ENCODE measurements at regions not wholly inside any gene's neighbourhood (a gene's known extent, or its start where the extent isn't known, plus 50 kb on each side); places are given as distances from the start of the nearest gene placed in this dataset.
A peak's percentile ranks its signal among the peaks of the same experiment; 100 is the strongest.

DNA sequence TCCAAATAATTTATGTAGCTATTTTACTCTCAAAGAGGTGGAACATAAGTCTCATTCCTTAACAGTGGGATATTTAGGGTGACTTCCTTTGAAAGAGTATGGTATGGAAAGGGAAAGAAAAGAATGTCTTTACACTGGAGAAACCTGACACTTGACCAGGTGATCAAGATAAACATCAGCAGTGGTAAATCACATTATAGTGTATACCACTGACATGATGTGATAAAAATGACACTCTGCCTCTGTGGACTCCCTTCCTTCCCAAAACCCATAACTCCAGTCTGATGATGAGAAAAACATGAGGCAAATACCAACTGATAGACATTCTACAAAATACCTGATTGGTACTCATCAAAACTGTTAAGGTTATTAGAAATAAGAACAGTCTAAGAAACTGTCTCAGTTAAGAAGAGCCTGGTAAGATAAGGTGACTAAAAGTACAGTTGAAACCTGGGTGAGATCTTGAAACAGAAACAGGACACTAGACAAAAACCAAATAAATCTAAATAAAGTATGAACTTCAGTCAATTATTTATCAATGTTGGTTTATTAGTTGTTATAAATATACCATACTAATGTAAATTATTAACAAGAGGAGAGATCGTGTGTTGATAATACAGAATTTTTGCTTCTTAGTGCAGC, 144.2 kb upstream of the PCDH18 start:
- DNase-seq (ENCODE audit: low read depth): no peak

DNA sequence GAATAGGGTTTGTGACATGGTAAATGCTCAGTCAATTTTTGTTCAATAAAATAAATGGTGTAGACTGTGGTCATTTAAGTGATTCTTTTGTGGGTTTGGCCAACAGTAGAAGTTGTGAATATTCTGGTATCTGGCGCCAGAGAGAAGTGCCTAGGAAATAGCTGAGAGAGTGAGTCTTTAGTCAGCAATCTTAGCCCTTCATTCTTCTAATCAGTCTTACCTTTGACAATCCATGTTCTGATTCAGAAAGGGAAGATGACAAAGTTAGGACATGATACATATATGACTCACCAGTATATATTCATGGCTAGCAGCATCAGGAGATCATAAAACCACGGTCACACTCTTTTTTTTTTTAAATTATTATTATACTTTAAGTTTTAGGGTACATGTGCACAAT, 141.8 kb upstream of the PCDH18 start:
- DNase-seq (ENCODE audit: low read depth): no peak

DNA sequence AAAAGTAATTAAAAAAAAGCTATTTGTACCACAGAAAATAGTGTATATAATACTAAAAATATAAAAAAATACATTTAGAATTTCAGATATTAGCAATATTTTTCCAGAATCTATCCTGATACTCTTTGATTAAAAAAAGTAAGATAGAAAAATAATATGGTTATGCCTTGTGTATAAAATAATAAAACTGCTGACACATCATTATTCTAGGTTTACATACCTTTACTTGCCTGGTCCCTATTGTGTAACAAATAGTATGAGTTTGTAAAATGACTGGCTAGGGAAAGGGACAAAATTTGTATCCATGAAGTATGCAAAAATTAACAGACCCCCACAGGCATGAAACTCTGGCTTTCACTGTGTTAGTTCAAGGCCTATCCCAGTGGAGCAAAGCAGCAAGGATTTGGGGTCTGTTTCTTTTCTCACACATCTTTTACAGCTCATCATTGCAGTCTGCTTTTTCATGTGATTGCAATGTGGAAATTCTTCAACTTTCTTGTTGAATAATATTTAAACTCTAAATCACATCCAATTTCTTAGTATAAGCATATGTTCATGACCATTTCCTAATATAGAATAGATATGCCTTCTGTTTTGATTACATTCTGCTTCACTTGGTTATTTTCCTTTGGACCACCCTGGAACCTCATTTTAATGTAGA, 136.7 kb upstream of the PCDH18 start:
- no peak for DNase-seq (ENCODE audit: low read depth)

DNA sequence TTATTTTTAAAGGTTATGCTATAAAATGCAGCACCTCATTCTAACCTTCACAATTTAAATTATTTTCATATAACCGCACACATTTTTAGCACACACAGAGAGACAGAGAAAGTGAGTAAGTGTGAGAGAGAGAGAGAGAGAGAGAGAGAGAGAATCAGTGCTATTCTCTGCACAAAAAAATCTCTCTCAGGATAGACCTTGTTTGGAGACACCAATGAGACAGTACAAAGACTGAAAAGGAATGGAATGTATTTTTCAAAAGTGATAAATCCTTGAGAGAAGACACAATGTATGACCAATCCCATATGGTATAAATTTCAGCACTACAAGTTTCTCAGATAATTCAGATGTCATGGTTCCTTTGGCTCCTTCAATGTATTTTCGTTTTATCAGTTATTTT, 132.1 kb upstream of the PCDH18 start:
- DNase-seq (ENCODE audit: low read depth): no peak

DNA sequence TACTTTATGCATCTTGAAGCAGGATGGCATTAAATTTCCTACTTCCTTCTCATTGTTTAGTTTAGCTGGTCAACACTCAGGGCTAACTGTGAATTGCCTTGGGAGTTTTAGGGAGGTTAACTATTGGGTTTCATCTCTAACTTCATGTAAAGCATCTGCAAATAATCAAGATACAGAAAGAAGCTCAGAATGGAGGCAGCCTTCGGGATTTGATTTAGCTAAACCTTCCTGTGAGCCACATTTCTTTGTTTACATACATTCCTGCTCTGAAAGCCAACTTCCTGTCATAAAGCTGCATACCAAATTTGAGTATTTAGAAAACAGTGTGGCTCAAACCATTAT, 131.7 kb upstream of the PCDH18 start:
- peak; percentile 99 for DNase-seq (ENCODE audit: low read depth)

DNA sequence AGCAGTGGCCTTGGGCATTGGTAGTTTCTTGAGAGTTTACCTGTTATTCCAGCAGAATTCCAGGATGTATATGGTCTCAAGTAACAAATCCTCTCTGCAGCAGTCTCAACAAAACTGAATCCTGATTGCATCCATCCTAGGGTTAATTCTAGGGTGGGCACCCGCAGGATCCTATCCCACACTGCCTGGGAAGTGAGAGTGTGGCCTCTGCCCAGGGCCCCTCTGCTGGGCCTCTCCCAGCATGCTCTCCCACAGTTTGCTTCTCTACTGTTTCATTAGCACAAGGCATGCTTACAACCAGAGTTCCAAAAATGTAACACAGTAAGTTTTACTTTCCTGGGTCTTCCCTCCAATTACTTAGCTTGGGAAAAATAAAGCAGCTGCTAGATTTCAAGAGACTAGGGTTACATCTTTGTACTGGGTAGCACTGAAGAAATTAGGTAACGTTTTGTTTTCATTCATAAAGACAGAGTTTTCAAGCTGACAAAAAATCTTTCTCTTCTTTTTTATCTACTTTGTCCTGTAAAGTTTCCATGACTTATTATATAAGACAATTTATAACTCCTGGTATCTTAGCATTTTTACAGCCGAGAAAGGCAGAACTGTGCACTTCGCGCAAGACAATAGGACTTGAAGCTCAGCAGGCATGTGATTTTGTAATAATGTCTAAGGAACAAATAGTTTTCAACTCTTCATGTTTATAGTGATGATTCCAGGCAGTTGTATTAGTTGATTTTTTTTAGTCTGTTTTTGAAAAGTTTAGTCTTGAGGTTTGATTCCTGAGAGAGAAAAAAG, 131.2 kb upstream of the PCDH18 start:
- no peak for DNase-seq (ENCODE audit: low read depth)

DNA sequence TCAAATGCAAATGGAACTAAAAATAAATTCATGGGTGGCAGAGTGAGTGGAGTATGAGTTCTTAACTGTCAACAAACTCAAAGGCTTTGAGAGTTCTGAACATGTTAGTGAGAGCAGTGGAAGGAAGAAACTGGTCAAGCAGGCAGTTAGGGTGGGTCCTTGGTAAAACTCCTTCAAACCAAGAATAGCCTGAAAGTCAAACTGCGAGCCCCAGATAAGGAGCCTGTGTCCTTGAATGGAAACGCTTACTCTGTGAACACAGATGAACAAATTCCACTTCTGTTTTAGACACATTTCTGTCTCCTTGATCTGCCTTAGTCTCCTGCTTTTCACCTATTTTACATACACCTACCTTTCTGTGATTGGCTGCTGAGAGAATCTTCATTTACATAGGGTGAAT, 129.4 kb upstream of the PCDH18 start:
- DNase-seq (ENCODE audit: low read depth): no peak

DNA sequence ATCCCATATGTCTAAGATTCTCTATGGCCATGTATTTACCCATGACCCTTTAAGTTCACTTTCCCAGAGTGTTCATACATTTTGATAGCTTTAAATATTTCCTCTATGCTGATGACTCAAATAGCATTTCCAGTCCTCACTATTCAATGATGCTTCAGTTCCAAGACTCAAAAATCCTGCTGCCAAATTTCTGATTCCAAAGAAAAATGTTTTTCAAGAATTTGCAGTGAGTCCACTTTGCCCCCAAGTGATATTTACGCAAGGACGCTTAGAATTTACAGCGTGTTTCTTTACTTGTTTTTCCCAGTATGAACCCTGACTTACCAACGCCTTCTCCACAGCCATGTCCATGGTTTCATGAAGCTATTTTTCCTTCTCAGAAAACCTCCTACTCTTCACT, 127.9 kb upstream of the PCDH18 start:
- DNase-seq (ENCODE audit: low read depth): peak; percentile 76

DNA sequence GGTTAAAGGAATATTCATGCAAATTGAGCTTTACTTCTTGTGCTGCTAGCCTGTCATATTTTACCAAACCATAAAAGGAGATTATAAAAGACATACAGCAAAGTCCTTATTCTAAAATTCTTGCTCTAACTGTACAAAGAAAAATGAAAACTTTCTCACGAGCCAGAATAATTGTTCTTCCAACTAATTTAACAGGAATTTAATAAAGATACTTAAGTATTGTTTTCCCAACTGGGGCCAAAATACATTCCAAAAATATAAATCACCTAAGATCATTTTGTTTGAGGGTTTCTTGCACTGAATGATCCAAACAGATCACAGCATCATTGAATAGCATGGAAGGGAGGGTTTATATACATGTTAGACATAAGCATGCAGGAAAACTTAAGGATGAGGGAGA, 127.1 kb upstream of the PCDH18 start:
- DNase-seq (ENCODE audit: low read depth): peak; percentile 63

DNA sequence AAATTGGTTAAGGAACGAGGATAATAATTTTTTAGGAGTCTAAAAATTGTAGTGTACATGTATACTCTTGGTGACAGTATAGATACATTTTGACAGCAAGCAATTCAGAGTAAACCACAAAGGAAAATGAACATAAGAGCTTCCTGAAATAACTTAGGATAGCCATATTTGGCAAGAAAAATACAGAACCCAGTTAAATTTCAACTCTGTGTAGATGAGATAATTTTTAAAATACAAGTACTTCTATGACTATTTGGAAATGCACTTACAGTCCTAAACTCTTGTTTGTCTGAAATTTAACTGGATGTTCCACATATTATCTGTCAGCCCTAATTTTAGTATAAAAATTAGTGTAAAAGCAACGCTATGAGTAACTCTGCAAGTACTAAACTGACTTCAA, 124.4 kb upstream of the PCDH18 start:
- DNase-seq (ENCODE audit: low read depth): no peak

DNA sequence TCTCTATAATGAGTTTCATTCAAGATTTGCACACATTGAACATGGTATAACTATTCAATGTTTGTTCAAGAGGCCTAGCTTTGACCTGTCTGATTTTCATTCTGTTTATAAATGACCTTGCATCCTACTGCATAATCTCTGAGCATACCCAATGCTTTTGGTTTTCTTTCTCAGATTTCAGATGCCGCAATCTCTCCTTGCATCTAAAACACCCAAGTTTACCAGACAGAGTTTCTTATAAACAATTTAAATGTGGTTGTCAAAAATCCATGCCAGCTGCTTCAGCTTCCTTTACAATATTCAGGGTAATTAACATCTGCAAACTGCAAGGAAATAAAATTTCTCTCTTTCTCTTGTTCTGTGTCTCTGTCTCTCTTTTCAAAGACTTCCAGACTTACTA, 123.0 kb upstream of the PCDH18 start:
- peak; percentile 60 for DNase-seq (ENCODE audit: low read depth)

DNA sequence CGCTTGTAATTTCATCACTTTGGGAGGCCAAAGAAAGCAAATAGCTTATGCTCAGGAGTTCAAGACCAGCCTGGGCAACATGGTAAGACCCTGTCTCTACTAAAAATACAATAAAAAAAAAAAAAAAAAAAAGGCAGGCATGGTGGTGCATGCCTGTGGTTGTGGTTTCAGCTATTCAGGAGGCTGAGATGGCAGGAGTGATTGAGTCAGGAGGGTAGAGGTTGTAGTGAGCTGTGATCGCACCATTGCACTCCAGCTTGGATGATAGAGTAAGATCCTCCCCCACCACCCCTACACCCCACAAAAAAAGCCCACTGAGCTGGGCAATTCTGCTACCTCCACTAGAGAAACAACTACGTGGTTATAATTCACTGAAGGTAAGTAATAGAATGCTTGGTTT, 118.8 kb upstream of the PCDH18 start:
- DNase-seq (ENCODE audit: low read depth): peak; percentile 39

DNA sequence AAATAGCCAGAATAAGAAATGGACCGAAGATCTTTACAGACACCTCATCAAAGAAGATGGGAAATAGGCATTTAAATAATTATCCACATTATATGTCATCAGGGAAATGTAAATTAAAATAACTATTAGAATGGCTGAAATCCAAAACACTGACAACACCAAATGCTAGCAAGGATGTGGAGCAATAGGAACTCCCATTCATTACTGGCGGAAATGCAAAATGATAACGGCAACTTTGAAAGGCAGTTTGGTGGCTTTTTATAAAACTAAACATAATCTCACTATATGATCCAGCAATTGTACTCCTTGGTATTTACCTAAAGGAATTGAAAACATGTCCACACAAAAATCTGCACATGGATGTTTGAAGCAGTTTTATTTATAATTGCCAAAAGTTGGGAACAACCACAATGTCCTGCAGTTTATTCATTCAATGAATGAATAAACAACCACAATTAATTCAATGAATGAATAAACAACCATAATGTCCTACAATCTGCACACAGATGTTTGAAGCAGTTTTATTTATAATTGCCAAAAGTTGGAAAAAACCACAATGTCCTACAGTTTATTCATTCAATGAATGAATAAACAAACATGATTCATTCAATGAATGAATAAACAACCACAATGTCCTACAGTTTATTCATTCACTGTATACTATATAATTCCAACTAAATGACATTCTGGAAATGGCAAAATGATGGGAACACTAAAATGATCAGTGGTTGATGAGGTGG, 117.6 kb upstream of the PCDH18 start:
- DNase-seq (ENCODE audit: low read depth): peak; percentile 72

DNA sequence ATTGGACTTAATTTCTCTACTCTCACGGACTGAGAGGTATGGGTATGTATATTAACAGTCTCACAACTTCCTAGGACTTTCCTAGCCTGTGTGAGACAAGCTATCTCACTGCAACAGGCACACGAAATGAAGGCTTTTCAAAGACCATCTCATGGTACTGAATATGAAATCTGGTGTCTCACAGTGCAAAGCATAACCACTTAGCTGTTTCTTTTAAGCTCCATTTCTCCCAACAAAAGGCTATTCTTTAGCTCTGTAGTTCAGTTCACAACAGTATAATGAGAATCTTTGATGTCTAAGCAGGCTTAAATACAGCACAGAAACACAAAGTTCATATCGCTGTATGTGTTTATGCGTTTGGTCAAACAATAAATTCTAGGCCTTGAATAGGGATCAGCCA, 116.2 kb upstream of the PCDH18 start:
- no peak for DNase-seq (ENCODE audit: low read depth)

DNA sequence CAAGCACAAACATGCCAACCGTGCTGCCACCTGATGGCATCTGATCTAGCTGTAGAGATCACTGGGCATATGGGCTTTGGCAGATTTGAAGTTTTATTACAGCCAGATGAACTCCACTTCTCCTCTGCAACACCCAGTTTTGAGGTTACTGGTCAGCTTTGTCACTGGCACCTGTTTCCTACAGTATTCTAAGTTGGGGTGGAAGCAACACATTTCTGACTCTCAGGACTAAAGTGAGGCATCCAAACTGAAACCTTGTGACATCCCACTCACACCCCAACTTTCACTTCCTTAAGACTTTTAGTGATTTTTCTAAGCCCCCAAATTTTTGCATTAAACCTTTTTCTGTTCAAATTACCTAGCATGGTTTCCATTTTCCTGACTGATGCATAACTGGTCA, 115.1 kb upstream of the PCDH18 start:
- no peak for DNase-seq (ENCODE audit: low read depth)

DNA sequence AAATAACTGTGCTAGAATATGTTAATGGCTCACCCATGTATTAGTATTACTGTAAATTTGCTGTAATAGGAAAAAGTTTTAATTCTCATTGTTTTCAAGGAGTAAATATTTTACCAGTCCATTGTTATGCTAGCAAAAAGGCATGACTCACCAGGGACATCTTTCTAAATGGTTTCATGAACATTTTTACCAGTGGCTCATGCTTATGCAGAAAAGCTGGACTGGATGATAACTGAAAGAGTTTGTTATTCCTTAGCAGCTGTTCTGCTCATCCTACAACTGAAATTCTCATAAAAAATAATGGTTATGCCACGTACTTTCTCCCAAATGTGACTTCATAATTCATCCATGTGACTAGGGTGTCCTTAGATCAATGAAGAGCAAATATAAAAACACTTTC, 111.9 kb upstream of the PCDH18 start:
- peak; percentile 14 for DNase-seq (ENCODE audit: low read depth)

DNA sequence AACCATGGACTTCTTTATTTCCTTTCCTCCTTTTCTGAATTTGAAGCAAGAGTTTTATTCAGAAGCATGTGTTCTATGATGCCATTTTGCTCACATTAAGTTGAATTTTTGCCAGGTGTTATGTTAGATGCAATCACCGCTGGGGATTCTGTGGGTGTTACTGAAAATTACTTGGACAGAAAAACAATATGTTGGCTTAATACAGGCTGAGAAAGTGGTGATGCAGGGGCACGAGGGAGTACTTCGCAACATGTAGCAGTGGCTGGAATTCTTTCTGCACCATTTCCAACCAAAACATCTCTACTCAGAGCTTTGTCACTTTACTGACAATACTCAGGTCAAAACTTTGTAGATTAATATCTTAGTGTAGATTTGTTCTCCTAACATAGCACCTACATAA, 109.2 kb upstream of the PCDH18 start:
- DNase-seq (ENCODE audit: low read depth): peak; percentile 95

DNA sequence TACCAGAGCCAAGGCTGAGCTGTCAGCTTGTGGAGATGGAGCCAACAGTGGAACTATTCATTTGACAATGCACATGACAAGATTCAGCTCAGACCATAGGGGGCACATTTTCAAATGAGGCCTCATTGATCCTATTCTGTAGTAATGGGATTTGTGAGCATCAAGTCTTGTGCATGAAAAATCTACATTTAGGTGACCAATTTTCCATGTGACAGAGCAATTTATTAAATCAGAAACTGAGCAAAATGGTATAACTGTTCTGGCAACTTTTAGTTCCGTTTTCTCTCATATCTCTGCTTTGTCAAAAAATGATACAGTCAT, 108.5 kb upstream of the PCDH18 start:
- DNase-seq (ENCODE audit: low read depth): no peak

DNA sequence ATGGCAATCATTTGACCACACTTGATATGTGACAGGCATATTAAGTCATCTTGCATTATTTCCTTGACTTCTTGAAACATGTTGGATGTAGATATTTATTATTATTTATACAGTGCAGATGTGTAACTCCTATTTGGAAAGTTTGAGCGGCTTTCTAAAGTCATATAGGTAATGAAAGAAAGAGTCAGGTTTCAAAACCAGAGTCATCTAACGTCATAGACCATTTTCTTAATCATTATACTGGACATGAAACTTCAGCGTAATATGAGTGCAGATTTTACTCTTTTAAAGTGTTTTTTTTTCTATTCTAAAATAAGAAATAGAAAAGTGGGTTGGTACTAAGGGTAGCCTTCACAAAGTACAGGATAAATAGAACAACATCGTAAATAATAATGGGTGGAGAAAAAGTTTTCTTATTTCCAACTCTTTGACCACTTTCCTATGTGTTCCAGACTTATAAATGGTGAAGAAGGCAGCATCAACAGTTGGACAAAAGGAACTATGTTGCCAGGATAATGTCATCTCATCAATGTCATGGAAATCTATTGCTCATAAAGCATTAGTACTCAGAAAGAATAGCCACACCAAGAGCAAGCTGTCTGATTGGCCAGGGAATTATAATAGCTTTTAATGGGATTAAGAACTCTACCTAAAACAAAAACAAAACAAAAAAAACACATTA, 108.0 kb upstream of the PCDH18 start:
- no peak for DNase-seq (ENCODE audit: low read depth)

DNA sequence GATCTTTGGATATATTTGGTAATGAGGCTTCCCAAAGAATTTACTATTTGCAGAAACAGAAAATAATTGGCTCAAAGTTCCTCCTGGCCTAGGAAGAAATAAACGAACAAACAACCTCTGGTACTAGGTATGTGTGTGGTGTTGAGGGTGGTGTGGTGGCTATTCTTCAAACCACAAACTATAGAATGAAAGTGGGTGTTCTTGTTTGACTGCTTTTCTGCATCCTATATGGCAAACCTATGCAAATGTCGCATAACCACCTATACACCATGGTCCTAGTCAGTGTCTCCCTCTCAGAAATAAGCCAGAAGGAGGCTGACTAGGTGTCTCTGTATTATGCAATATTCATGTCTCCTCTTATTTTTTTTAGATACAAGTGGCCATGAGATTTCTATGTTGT, 106.6 kb upstream of the PCDH18 start:
- no peak for DNase-seq (ENCODE audit: low read depth)

DNA sequence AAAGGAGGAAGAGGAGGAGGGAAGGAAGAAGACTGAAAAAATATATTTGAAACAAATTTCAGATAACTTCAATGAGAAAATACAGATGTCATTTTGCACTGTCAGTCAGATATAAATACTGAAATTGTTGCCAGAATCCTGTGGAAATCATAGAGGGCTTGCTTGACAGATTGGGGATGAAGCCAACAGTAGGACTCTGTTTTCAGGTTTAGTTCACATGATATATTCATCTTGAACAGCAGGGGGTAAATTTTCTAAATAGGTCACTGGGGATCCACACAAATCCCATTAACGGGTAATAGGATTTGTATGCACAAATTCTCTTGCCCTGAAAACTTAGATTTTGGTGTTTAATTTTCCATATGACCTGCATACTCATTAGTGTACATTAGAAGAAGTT, 103.3 kb upstream of the PCDH18 start:
- peak; percentile 78 for DNase-seq (ENCODE audit: low read depth)

DNA sequence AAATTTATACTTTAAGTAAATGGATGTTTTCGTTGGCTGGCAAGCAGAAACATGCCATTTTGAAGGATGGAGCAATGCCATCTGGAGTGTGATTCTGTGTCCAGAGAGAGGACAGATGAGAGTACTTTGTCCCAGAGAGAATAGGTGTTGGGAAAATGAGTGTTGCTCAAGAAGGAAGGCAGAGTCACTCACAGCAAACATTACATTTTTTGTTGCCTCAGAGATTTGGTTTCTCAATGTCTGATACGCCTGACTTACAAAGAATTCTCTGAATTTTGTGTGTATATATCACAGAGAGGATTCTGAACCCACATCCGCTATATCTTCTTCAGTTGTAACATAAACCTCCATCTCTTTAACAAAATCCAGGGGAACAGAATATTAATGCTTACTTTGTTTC, 102.8 kb upstream of the PCDH18 start:
- peak; percentile 99 for DNase-seq (ENCODE audit: low read depth)
